ENCODE measurements at regions not wholly inside any gene's neighbourhood (a gene's known extent, or its start where the extent isn't known, plus 50 kb on each side); places are given as distances from the start of the nearest gene placed in this dataset.

DNA sequence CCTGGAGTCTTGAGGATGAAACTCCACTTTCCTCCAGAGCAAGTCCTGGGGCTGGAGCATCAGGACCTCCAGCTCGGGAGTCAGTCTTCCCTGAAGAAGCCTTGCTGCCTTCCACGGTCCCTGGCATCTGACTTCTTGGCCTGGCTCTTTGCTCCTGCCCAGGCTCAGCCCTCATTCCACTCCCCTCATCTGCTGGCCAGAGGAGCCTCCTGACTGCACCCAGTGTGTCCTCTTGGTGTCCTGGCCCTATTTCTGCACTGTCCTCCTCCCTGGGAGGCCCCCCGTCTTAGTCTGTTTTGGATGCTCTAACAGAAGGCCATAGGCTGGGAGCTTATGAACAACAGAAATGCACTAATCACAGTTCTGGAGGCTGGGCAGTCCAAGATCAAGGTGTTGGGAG is 231.5 kb downstream of the LOXHD1 start:
- TF ChIP-seq, protein P1, sequence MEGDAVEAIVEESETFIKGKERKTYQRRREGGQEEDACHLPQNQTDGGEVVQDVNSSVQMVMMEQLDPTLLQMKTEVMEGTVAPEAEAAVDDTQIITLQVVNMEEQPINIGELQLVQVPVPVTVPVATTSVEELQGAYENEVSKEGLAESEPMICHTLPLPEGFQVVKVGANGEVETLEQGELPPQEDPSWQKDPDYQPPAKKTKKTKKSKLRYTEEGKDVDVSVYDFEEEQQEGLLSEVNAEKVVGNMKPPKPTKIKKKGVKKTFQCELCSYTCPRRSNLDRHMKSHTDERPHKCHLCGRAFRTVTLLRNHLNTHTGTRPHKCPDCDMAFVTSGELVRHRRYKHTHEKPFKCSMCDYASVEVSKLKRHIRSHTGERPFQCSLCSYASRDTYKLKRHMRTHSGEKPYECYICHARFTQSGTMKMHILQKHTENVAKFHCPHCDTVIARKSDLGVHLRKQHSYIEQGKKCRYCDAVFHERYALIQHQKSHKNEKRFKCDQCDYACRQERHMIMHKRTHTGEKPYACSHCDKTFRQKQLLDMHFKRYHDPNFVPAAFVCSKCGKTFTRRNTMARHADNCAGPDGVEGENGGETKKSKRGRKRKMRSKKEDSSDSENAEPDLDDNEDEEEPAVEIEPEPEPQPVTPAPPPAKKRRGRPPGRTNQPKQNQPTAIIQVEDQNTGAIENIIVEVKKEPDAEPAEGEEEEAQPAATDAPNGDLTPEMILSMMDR (IDR thresholded peaks at IDR 0.05 in 4 of 5, conservative IDR thresholded peaks at IDR 0.05 in 1 of 5): no peak
- no peak for TF ChIP-seq POLR2A (IDR thresholded peaks at IDR 0.05)
- in situ Hi-C loops (cut with MboI; ENCODE audit: low sequenced_read_pairs in 4 of 4): no loop called here

DNA sequence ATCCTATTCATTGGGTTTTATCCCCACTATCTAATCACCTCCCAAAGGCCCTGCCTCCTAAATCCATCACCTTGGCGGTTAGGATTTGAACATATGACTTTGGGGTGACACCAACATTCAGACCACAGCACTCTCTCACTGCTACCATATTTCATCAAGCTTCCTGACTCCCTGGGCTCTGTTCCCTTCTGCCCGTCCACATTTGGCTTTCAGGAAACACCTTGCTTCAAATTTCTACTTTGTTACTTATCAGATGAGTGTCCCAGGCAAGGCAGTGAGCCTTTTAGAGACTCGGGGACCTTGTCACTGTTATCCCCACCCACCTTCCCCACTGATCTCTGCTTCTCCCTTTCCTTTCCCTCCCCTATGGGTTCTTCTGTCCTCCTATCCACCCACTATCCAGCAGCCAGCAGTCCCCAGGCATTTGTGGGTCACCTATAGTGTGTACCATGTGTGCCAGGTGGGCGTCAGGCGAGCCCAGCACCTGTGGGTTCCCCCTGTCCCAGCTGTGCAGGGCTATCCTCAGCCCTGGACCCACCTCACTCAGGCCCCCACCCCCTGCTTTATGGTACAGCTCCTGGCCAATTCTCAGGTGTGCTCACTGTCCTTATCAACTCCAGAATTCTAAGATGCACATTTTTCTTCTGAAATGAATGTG is 230.9 kb downstream of the LOXHD1 start:
- Histone ChIP-seq H3K36me3 (no peaks in the 10 kb centered on the region), H3K27me3 (no peaks in the 10 kb centered on the region), H3K4me3 (no peak overlapping the region), H3K9me3 (no peaks in the 10 kb centered on the region), H3K4me1 (peaks cover 18 to 35% of the 10 kb centered on the region in 2 donors), H3K27ac (no peak overlapping the region)
- no peak for TF ChIP-seq POLR2A (IDR thresholded peaks at IDR 0.05)
- TF ChIP-seq, protein P1 (IDR thresholded peaks at IDR 0.05 in 4 of 5, conservative IDR thresholded peaks at IDR 0.05 in 1 of 5): no peak
- in situ Hi-C loops (cut with MboI; ENCODE audit: low sequenced_read_pairs in 4 of 4) (no loop called here), intact Hi-C loops (cut with DNase I; ENCODE audit: low total_unique reads) (no loop called here)
- no peak for ATAC-seq
- DNase-seq: no peak

More for the DNA sequence above, 231.5 kb downstream of the LOXHD1 start:
- no peaks in the 10 kb centered on the region for H3K36me3 ChIP-seq
- ATAC-seq (no peak), DNase-seq (no peak)
- no peaks in the 10 kb centered on the region for H3K9me3 ChIP-seq
- intact Hi-C loops (cut with DNase I; ENCODE audit: low total_unique reads): no loop called here
- H3K4me3 ChIP-seq: no peak overlapping the region
- peaks cover 18 to 35% of the 10 kb centered on the region in 2 donors for H3K4me1 ChIP-seq
- no peaks in the 10 kb centered on the region for H3K27me3 ChIP-seq
- H3K27ac ChIP-seq: no peak overlapping the region

DNA sequence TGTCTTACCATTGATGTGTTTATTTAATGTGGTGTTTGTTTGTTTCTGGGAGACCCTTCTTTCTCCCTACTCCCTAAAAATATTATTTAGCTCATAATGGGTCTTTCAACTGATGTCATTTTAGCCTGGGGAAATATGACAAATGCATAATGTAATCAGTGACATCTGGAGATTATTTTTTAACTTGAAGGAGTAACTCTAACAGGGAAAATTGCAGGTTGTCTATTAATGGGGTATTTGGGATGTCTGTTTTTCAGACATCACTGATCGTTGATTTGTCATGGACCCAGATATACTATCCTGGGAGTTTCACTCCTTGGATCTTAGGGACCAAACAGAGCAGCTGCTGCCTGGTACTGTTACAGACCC is 230.4 kb downstream of the LOXHD1 start:
- H3K27ac ChIP-seq: no peak overlapping the region
- H3K27me3 ChIP-seq: no peaks in the 10 kb centered on the region
- no peak overlapping the region for H3K4me3 ChIP-seq
- ATAC-seq (no peak), DNase-seq (no peak)
- in situ Hi-C loops (cut with MboI; ENCODE audit: low sequenced_read_pairs in 4 of 4): no loop called here
- peaks cover 16 to 35% of the 10 kb centered on the region in 2 donors for H3K4me1 ChIP-seq
- H3K9me3 ChIP-seq: no peaks in the 10 kb centered on the region
- no peaks in the 10 kb centered on the region for H3K36me3 ChIP-seq
- intact Hi-C loops (cut with DNase I; ENCODE audit: low total_unique reads): no loop called here
- TF ChIP-seq, protein P1 (IDR thresholded peaks at IDR 0.05 in 4 of 5, conservative IDR thresholded peaks at IDR 0.05 in 1 of 5): no peak
- no peak for TF ChIP-seq POLR2A (IDR thresholded peaks at IDR 0.05)
